ENCODE measurements at regions not wholly inside any gene's neighbourhood (a gene's known extent, or its start where the extent isn't known, plus 50 kb on each side); places are given as distances from the start of the nearest gene placed in this dataset.
"Not testable (repeated sequence)": the region's sequence is repeated elsewhere in the genome, so short reads cannot be mapped to it uniquely, and the experiment has no call there.

DNA sequence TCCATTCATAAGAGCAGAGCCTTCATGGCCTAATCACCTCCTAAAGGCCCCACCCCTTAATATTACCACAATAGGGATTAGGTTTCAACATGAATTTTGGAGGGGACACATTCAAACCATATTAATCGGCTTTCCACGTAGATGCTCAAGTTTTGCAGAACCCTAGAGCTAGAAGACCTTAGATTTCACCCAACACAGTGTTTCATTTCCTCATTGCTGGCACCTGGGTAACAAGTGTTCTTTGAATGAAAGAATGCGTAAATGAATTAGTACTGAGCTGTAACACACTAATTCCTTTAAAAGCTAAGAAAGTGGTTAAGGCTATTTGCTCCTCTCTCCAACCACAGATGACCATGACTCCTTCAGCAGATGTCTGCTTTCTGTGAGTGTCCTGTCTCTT is 252.5 kb downstream of the SMAD2 start:
- no peak for DNase-seq (ENCODE audit: low read depth)

DNA sequence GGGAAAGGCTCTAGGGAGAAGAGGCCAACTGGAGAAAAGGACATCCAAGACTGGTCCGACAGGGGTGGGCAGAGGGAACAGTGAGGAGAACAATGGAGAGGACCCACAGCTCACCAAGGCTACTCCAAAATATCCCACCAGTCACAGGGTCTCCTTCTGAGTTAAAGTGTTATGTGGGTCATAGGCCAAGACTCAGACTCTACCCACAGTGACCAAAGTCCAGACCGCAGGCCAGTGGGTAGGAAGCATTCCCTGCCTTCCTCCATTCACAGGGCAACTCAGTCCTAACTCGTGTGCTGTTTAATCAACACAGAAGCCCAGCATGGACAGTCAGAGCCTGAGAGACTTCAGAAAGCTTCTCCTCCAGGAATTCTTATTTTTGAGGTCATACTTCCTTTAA is 260.6 kb downstream of the SMAD2 start:
- DNase-seq (ENCODE audit: low read depth): no peak

DNA sequence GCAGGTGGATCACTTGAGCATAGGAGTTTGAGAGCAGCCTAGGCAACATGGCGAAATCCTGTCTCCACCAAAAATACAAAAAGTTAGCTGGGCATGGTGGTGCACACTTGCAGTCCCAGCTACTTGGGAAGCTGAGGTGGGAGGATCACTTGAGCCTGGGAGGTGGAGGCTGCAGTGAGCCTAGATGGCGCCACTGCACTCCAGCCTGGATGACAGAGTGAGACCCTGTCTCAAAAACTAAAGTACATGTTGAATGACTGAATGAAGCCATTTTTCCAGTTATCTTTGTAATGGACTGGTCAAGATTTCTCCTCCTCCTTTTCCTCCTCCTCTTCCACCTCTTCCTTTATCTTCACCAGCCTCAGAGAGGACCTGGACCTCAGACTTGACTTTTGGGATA is 272.0 kb downstream of the SMAD2 start:
- no peak for DNase-seq (ENCODE audit: low read depth)

DNA sequence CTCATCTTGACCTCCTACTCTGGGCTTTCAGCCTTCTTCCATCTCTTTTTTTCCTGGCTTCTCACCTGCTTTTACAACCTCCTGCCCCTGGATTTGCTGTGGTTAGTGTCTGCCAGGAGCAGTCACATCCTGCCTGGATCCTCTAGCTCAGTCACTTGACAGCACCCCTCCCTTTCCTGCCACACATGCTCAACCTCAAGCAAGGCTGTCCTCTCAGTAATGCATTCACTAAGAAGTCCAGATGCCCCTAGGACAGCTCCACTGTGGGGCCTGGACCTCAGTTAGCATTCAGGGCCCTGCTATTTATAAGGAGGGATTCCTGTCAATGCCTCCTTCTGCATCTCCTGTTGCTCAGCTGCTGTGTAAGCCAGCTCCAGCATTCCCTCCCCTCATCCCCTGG is 275.5 kb downstream of the SMAD2 start:
- DNase-seq (ENCODE audit: low read depth): no peak

DNA sequence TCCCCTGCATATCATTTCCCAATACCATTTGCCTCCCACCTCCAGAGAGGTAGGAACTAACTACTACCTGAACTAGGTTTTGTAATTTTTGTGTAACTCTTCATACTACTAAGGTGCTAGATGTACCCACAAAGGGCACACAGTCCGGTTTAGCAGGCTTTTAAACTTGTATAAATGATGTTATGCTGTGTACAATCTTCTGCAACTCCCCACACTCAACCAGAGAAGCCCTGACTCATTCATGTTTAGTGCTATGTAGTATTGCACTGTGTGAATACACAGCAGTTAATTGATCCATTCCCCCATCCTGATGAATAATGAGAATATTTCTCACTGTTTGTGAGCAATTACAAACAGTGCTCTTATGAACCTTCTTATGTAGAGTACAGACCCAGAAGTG is 285.6 kb downstream of the SMAD2 start:
- no peak for DNase-seq (ENCODE audit: low read depth)

DNA sequence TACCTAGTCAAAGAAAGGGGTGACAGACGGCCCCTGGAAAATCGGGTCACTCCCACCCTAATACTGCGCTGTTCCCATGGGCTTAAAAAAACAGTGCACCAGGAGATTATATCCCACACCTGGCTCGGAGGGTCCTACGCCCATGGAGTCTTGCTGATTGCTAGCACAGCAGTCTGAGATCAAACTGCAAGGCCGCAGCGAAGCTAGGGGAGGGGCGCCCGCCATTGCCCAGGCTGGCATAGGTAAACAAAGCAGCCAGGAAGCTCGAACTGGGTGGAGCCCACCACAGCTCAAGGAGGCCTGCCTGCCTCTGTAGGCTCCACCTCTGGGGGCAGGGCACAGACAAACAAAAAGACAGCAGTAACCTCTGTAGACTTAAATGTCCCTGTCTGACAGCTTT is 292.9 kb downstream of the SMAD2 start:
- DNase-seq (ENCODE audit: low read depth): not testable (repeated sequence)

DNA sequence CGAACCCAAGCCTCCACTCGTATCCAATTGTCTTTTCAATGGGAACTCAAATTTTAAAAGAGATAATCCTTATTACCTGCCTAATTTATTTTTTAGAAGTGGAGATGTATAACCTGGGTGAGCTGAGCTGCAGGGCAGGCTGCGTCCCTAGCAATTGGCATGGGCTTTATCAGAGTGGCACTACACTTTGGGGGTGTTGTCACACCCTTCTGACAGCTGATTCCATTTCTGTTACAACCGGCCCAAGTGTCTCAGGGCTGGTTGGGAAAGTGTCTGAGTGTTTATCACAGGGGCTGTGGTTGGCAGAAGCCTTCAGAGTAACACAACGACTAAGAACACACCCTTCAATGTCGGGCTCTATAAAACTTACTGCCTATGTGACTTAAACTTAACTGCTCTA is 295.0 kb downstream of the SMAD2 start:
- no peak for DNase-seq (ENCODE audit: low read depth)

DNA sequence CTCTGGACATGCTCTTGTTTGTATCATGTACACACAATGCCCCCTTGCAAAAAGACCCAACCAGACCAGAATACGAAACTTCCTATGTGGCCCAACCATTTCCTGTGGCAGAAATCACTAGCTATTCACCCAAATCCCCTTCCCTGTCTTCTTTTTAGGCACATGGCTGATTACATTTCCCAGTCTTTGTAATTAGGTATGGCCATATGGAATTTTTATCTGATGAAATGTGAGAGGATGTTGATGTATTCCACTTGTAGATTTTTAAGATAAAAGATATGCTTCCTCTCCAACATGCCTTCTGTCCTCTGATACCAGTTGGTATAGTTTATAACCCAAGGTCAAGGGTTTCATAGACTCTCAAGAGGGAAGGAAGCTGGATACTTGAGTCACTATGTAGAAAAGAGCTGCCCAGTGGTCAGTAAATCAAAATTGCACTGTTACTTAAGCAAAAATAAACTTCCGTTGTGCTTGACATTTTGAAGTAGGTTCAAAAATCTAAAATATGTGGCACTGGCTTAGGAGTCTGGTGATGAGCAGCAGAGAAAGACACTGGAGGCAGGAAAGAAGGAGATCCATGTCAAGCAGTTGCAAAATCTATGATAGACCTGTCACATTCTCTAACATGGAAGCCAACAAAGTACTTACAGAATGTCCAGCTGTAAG is 297.4 kb downstream of the SMAD2 start:
- no peak for DNase-seq (ENCODE audit: low read depth)

DNA sequence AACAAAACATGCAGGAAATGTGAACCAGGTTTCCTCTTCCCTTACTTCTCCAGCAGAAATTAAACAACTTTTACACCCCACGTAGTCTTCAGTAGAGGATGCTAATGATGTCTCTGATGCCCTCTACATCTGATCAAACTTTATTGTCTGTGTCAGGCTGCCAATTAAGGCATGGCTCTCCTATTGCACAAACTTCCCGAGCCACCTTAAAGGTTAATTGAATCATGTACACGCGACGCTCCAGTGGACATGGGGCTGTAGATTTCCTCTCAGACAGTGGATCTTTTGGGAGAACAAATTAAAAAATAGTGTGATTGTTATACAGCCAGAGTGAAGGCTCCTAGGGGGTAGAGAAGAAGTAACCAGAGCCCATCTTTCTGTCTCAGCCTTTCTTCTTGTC is 301.6 kb downstream of the SMAD2 start:
- DNase-seq (ENCODE audit: low read depth): no peak

DNA sequence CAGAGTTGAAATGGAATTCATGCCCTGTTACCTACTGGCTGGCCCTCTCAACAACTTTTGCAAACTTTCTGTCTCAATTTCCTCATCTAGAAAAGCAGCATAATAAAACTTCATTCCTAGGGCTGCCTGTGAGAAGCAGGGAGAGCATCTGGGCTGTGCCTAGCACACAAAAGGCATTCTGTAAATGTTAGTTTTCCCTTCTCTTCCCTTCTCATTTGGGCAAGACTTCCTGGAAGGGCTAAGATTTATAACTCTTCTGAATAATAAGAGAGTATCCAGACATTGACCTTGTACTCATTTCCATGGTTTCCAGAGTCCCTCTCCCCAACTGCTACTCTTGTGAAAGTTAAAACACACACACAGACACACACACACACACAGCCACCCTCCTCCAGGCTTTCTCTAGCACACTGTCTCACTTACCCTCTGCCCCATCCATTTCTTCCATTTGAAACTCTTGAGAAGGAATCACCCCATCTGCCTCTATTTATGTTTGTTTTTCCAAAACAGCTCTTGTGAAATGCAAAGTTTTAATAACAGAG is 302.1 kb downstream of the SMAD2 start:
- DNase-seq (ENCODE audit: low read depth): no peak

DNA sequence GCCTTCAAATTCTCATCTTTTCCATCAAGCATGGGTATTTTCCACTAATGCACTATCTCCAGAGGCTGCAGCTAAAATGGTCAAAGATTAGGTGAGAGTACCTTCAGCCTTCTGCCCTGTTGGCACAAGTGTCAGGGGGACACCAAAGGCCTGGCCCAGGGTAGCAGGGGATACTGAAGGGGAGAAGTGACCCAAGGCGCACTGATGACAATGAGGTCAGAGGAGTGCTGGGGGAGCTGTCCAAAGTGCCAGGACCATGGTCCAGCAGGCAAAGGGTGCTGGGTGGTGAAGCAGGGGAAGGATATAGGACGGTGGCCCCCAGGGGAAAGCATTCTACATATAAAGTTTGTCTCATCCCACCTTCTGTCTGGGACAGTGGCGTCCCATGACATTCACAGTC is 303.4 kb downstream of the SMAD2 start:
- DNase-seq (ENCODE audit: low read depth): no peak

DNA sequence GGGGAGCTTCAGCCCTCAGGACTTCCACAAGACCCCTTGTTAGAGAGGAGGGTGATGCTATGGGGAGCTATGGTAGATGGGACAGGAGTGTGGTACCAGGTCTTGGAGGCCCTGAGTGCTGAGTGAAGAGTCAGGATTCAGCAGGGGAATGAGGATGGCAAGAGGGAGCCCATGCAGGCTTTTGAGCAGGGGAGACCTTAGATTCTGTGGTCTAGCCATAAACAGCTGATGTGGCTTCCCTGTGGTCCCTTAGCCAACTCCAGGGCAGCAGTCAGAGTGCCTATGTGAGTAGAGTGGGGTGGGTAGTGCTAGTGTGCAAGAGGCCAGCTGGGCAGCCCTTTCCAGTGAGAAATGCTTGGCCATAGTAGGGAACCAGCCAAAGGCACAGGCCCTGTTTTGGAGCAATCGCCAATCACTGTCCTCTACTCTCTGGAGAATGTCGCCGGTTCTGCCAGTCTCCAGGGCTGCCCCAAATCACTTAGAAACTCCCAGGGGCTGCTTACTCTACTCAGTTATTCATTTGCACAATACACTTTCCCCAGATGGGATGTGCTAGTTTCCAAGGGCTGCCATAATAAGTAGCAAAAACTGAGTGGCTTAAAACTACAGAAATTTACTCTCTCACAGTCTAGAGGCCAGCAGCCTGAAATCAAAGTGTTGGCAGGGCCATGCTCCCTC is 310.5 kb downstream of the SMAD2 start:
- DNase-seq (ENCODE audit: low read depth): no peak

DNA sequence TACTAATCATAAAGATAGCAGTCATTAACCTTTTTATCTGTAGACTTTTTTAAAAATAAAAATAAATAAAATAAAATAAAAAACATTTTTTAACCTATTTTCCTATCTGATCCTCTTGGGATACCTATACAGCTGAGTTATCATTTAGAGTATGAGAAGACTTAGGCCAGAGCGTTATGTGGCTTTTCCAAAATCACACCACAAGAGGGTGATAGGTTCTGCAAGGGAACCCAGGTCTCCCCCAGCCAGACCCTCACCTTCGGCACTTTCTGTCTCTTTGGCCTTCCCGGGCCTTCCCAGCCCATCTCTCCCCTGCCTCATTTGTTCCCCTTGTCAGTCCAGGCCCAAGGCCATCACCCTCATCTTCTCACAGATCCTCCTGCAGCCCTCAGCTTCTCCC is 311.7 kb downstream of the SMAD2 start:
- DNase-seq (ENCODE audit: low read depth): no peak

DNA sequence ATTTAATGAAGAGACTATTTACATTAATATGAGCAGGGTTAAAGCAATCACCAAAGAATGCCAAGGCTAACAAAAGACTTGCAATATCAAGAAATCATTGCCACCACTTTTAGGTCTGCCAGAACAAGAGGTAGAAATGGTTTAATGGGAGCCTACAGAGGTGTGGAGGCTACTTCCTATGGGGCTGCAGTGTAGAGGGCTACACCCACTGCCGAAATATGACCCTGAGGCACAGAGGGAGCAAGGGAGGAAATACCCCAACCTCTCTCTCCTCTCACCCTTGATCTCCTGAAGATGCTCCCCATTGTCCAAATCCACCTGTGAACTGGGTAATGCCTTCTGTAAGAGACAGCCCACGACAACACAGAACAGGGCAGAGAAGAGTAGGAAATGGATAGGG is 315.4 kb downstream of the SMAD2 start:
- DNase-seq (ENCODE audit: low read depth): no peak

DNA sequence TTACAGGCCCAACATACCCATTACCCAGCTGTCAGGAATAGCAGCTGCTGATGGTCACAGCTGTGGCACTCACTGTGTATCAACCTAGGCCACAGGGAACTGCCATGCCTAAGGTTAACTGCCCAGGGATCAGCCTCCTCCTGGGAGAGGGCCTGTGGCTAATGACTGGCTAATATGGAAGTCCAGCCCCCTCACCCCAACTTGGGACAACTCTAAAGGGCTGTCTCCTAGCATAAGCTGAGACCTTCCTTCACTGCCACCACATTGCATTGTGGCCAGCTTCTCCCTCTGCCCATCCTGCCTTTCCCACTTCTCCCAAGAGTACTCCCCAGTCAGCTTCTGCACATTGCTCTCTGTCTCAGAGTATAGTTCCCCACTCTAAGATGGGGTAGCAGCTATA is 316.5 kb downstream of the SMAD2 start:
- no peak for DNase-seq (ENCODE audit: low read depth)

DNA sequence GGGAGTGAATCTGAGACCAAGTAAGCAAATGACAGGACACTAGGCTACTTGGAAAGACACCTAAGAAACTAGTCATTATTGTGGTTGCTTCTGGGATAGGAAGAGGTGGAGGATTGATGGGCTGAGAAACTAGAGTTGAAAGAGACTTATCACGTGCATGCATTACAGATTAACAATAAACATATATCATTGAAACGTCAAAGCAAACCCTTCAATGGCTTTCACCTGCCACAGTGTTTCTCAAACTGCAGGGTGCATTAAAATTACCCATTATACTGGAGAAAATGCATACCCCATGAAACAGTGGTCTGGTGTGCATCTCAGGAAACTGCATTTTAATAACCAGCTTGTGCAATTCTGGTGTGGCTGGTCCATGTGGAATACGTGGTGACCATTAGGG is 318.8 kb downstream of the SMAD2 start:
- DNase-seq (ENCODE audit: low read depth): no peak

DNA sequence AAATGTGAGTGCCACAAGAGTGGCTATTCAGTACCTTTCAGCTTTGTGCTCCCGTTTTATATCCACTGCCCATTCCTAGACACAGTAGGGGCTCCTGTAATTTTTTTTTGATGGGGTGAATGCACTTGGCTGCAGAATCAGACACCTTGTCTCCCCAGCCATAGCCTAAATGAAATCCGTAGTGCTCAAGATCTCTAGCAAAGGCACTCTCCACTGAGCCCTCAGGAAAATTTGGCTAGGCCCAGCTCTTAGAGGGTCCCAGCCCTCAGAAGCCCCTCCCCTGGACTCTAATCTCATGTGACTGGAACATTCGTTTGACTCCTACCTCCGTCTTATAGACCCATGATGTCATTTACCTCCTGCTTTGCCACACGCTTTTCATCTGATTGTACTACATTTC is 323.9 kb downstream of the SMAD2 start:
- no peak for DNase-seq (ENCODE audit: low read depth)

DNA sequence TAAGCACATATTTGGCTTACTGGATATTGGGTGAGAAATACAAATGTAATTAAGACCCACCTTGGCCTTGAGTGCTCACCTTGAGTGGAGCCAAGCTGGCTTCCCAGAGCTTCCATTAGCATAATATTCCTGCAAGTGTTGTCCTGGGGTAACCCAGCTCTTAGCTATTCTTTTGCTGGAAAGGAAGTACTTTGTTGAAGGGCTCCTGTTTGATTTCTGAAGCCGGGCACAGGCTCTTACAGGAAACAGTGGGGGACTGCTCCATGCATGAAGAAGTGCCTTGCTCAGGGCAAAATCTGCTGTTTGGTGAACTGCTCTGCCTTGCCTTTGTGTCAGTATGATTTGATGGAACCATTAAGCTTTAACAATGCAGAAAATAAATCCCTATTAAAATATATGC is 325.4 kb downstream of the SMAD2 start:
- no peak for DNase-seq (ENCODE audit: low read depth)

DNA sequence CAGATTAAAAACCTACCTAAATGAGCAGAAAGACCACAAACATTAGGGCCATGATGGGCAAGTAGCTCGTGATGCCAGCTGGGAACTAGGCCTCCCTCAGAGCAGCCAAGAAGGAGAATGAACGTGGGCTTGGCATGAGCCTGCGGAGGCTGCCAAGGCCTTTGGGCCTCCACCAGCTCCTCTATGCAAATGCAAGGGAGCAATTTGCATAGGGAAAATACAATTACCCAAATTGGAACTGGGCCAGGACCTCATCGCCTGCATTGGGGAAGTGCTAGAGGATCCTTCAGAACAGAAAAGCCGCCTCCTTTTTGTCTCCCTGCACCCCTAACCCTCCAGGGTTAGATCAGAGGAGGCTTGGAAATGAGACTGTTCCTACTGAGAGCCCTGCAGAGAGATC is 326.4 kb downstream of the SMAD2 start:
- DNase-seq (ENCODE audit: low read depth): no peak

DNA sequence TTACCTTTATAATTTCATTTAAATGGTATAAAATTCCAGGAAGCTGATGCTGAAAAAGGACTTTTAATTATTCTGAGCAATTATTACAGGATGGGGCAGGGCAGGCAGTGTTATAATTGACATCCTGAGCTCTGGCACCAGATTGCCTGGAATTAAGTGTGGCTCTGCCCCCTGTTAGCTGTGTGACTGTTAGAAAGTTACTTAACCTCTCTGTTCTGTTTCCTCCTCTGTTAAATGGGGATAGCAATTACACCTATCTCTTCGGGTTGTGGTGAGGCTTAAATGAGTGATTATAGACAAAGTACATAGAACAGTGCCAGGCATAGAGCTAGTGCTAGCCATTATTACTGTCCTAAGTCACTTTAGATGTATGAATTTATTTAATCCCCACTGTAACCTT is 327.3 kb downstream of the SMAD2 start:
- no peak for DNase-seq (ENCODE audit: low read depth)

DNA sequence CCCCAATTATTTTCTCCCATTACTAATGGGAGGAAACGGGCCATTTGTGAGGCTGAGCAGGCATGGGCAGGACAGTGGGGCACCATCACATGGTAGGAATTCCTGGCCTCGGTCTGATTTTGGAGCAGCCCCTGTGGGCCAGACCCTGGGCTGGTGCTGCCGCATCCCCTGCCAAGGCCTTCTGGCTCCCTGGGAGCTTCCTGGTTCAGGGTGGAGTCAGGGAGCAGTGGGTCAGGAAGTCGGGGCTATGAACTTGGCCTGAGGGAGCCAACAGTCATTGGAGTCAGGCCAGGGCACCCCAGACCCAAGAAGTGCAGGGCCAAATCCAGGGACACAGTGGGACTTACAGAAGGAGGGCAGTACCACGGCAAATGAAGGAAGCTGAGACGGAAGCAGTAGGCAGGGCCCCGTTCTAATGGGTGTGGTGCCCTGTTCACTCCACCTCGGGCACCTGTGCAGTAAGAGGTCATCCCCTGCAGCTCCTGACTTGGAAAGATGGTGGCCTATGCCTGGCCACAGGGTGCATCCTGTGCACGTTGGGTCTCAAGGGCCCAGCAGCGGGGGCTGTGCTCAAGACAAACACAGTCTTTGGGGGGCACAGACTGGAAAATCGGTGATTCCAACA is 328.1 kb downstream of the SMAD2 start:
- no peak for DNase-seq (ENCODE audit: low read depth)

DNA sequence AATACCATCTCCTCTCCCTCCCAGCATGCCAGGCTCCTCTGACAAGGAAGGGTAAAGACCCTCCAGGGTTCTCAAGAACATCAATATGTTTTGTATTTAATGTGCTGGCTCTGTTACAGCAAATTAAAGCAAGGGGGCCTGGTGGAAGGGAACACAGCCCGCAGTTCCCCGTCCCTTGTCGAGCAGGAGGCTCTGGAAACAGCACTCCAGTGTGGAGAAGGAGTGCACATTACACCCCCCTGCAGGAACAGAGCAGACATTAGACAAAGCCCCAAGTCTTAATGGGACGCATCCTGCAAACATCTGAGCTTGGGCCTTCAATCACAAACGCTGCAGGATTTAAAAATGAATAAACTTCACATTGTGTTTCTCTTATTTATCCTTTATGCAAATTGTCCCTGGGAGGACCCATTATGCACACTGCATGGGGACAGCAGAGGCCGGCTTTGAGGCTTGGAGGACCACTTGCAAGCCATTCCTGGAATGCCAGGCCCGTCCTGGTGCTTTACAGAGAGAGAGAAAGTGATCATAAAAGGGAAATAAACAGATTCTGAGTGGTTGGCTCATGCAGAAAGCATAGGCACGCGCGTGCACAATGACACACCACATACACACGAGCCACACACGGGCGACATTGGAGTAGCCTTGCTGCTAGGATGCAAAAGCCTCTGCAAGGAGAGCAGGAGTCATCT is 328.7 kb downstream of the SMAD2 start:
- DNase-seq (ENCODE audit: low read depth): no peak

Data from HS-27A (cell line).